CD1c-positive myeloid dendritic cell (primary cell): ENCODE measurements at regions not wholly inside any gene's neighbourhood (a gene's known extent, or its start where the extent isn't known, plus 50 kb on each side); places are given as distances from the start of the nearest gene placed in this dataset.

Experiments
- DNase-seq: peaks from one replicate; pipeline ENCODE4 v3.0.0-alpha.2; 2016; ENCODE audit errors: extremely low spot score

- DNase-seq, result no peak
These were observed 106.8 kb downstream of the SEMA6D start for GRCh38 chr15:47824147-47824546.

- no peak for DNase-seq
These were observed 112.4 kb downstream of the SEMA6D start for GRCh38 chr15:47829667-47830066.

- no peak for DNase-seq
These were observed 116.8 kb downstream of the SEMA6D start for GRCh38 chr15:47834093-47834492.

GRCh38 chr15:47839233-47839825 lies 122.0 kb downstream of the SEMA6D start:
- DNase-seq, result no peak

GRCh38 chr15:47843124-47843663 lies 125.9 kb downstream of the SEMA6D start:
- no peak for DNase-seq

GRCh38 chr15:47844437-47844836 lies 127.1 kb downstream of the SEMA6D start:
- no peak for DNase-seq

- DNase-seq, result no peak
These were observed 129.0 kb downstream of the SEMA6D start for GRCh38 chr15:47846128-47846868.

- no peak for DNase-seq
These were observed 129.6 kb downstream of the SEMA6D start for GRCh38 chr15:47846876-47847275.

GRCh38 chr15:47856071-47856470 lies 138.8 kb downstream of the SEMA6D start:
- DNase-seq, result no peak

- DNase-seq, result no peak
These were observed 139.9 kb downstream of the SEMA6D start for GRCh38 chr15:47857014-47857775.

- no peak for DNase-seq
These were observed 140.5 kb downstream of the SEMA6D start for GRCh38 chr15:47857776-47858167.

- no peak for DNase-seq
These were observed 144.0 kb downstream of the SEMA6D start for GRCh38 chr15:47861111-47861903.

GRCh38 chr15:47862402-47862801 lies 145.1 kb downstream of the SEMA6D start:
- no peak for DNase-seq

- DNase-seq, result no peak
These were observed 149.1 kb downstream of the SEMA6D start for GRCh38 chr15:47866446-47866845.

- DNase-seq, result no peak
These were observed 153.1 kb downstream of the SEMA6D start for GRCh38 chr15:47870300-47870955.

- no peak for DNase-seq
These were observed 153.8 kb downstream of the SEMA6D start for GRCh38 chr15:47870956-47871625.

GRCh38 chr15:47872208-47872607 lies 154.9 kb downstream of the SEMA6D start:
- DNase-seq, result no peak

GRCh38 chr15:47872869-47873432 lies 155.6 kb downstream of the SEMA6D start:
- DNase-seq, result no peak

- DNase-seq, result no peak
These were observed 159.7 kb downstream of the SEMA6D start for GRCh38 chr15:47876986-47877385.

GRCh38 chr15:47877836-47878235 lies 160.5 kb downstream of the SEMA6D start:
- no peak for DNase-seq
